ENCODE measurements at regions not wholly inside any gene's neighbourhood (a gene's known extent, or its start where the extent isn't known, plus 50 kb on each side); places are given as distances from the start of the nearest gene placed in this dataset.
"Not testable (repeated sequence)": the region's sequence is repeated elsewhere in the genome, so short reads cannot be mapped to it uniquely, and the experiment has no call there.

DNA sequence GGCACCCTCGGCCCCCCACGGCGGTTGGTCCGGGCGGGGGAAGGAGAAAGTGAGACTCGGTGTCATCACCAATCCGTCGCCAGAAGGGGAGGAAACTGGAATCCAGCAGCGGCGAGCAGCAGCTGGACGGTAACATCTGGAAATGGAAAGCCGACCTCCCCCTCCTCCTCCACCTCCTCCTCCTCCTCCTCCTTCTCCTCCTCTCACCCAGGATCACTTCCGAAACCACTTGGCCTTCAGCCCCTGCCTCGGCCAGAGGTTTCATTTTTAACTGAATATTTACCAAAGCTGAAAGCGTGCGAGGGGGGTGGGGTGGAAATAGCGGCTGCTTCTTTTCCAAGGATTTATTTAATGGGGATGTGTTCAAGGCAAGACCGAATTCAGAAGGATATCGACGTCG is 72.5 kb upstream of the NBPF9 start:
- TF ChIP-seq, protein P1, sequence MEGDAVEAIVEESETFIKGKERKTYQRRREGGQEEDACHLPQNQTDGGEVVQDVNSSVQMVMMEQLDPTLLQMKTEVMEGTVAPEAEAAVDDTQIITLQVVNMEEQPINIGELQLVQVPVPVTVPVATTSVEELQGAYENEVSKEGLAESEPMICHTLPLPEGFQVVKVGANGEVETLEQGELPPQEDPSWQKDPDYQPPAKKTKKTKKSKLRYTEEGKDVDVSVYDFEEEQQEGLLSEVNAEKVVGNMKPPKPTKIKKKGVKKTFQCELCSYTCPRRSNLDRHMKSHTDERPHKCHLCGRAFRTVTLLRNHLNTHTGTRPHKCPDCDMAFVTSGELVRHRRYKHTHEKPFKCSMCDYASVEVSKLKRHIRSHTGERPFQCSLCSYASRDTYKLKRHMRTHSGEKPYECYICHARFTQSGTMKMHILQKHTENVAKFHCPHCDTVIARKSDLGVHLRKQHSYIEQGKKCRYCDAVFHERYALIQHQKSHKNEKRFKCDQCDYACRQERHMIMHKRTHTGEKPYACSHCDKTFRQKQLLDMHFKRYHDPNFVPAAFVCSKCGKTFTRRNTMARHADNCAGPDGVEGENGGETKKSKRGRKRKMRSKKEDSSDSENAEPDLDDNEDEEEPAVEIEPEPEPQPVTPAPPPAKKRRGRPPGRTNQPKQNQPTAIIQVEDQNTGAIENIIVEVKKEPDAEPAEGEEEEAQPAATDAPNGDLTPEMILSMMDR (IDR thresholded peaks at IDR 0.05) = not testable (repeated sequence)
- not testable (repeated sequence) for TF ChIP-seq POLR2A (IDR thresholded peaks at IDR 0.05)

Measured in Peyer's patch (tissue), 4 donors.